GM10266 (cell line): ENCODE measurements at regions not wholly inside any gene's neighbourhood (a gene's known extent, or its start where the extent isn't known, plus 50 kb on each side); places are given as distances from the start of the nearest gene placed in this dataset.

Source experiments
- DNase-seq: peaks from one replicate; pipeline ENCODE4 v3.0.0; 2012; ENCODE audit errors: extremely low spot score
- CTCF ChIP-seq: IDR thresholded peaks from 2 replicates; pipeline ENCODE4 v1.5.1; 2012; ENCODE audit warnings: mild to moderate bottlenecking, low read depth; ENCODE audit not compliant: control insufficient read depth, insufficient read depth; ENCODE audit errors: missing control alignments

- no peak for DNase-seq
- no peak for TF ChIP-seq CTCF
Measured at GRCh38 chr1:13892671-13893325, 192.8 kb downstream of the PRDM2 start.

GRCh38 chr1:13893409-13893821 is 193.4 kb downstream of the PRDM2 start:
- DNase-seq: no peak
- no peak for TF ChIP-seq CTCF

GRCh38 chr1:13896932-13897331 is 196.9 kb downstream of the PRDM2 start:
- no peak for TF ChIP-seq CTCF
- DNase-seq: no peak

GRCh38 chr1:13898406-13898805 is 198.4 kb downstream of the PRDM2 start:
- no peak for TF ChIP-seq CTCF

GRCh38 chr1:13899856-13900255 is 199.9 kb downstream of the PRDM2 start:
- DNase-seq: no peak
- no peak for TF ChIP-seq CTCF

More at GRCh38 chr1:13898406-13898805, 198.4 kb downstream of the PRDM2 start:
- no peak for DNase-seq

GRCh38 chr1:13900583-13900982 is 200.6 kb downstream of the PRDM2 start:
- no peak for TF ChIP-seq CTCF
- no peak for DNase-seq

GRCh38 chr1:13901039-13901438 is 201.1 kb downstream of the PRDM2 start:
- no peak for TF ChIP-seq CTCF
- no peak for DNase-seq
